GM12891 (cell line): ENCODE measurements at regions not wholly inside any gene's neighbourhood (a gene's known extent, or its start where the extent isn't known, plus 50 kb on each side); places are given as distances from the start of the nearest gene placed in this dataset.

ENCODE experiments used
- PAX5 ChIP-seq: IDR thresholded peaks from 2 replicates; pipeline ENCODE4 v1.6.1; 2011; ENCODE audit warnings: low read length, moderate library complexity, mild to moderate bottlenecking; ENCODE audit not compliant: insufficient read depth, severe bottlenecking
- POLR2A ChIP-seq: IDR thresholded peaks from 2 replicates; pipeline ENCODE4 v1.6.1; 2011; ENCODE audit warnings: low read depth, low read length, control low read depth
- POLR2AphosphoS5 ChIP-seq: IDR thresholded peaks from 2 replicates; pipeline ENCODE4 v1.6.1; 2011; ENCODE audit warnings: low read depth, low read length, control low read depth
- POU2F2 ChIP-seq: IDR thresholded peaks from 2 replicates; pipeline ENCODE4 v1.6.1; 2011; ENCODE audit warnings: low read depth, mild to moderate bottlenecking, control low read depth, low read length, moderate library complexity
- SPI1 ChIP-seq: IDR thresholded peaks from 2 replicates; pipeline ENCODE4 v1.6.1; 2011; ENCODE audit warnings: low read depth, low read length, control low read depth
- TAF1 ChIP-seq: IDR thresholded peaks from 2 replicates; pipeline ENCODE4 v1.6.1; 2011; ENCODE audit warnings: low read depth, low read length, control low read depth

- TF ChIP-seq POLR2A (no peak), POLR2AphosphoS5 (no peak), SPI1 (no peak), TAF1 (no peak), PAX5 (no peak), POU2F2 (no peak)
Observed at GRCh38 chr13:106887686-106888085, 319.7 kb upstream of the ARGLU1 start.
